ENCODE measurements at regions not wholly inside any gene's neighbourhood (a gene's known extent, or its start where the extent isn't known, plus 50 kb on each side); places are given as distances from the start of the nearest gene placed in this dataset.

DNA sequence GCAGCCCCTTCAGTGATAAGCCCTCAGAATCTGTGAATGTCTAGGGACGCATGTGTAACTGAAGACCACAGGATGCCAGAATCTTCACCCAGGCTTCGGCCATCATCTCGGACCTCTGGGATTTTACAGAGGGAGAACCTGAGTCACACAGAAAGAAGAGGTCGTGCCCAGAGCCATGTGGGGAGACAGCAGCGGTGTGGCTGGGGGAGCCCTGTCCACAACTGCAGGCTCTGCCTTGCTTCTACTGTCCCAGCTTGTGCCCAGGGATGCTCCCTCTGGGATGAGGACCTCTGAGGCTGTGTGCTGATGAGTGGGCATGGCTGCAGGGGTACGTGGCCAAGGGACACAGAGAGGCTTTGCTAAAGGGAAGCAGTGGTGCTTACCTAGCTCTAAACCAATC is 582.0 kb downstream of the TBC1D22A start:
- TF ChIP-seq GATA3 (IDR thresholded peaks at IDR 0.05; ENCODE audit: low read depth, low read length) = no peak
- TF ChIP-seq GATA2 (IDR thresholded peaks at IDR 0.05; ENCODE audit: low read depth, low read length) = no peak
